GM12872 (cell line): ENCODE measurements at regions not wholly inside any gene's neighbourhood (a gene's known extent, or its start where the extent isn't known, plus 50 kb on each side); places are given as distances from the start of the nearest gene placed in this dataset.

Experiments
- CTCF ChIP-seq: IDR thresholded peaks from 3 replicates; pipeline ENCODE4 v1.5.1; 2011; ENCODE audit warnings: low read depth, mild to moderate bottlenecking, low read length, moderate library complexity; ENCODE audit not compliant: insufficient read depth

GRCh38 chrX:39516427-39516841 is 581.3 kb downstream of the BCOR start:
- no peak for TF ChIP-seq CTCF

GRCh38 chrX:39518476-39519029 is 579.2 kb downstream of the BCOR start:
- TF ChIP-seq CTCF = no peak

GRCh38 chrX:39519030-39519488 is 578.7 kb downstream of the BCOR start:
- no peak for TF ChIP-seq CTCF

- TF ChIP-seq CTCF = no peak
Observed at GRCh38 chrX:39519566-39520301, 578.0 kb downstream of the BCOR start.

GRCh38 chrX:39525758-39526157 is 572.0 kb downstream of the BCOR start:
- no peak for TF ChIP-seq CTCF

GRCh38 chrX:39527025-39527424 is 570.7 kb downstream of the BCOR start:
- no peak for TF ChIP-seq CTCF

- no peak for TF ChIP-seq CTCF
Observed at GRCh38 chrX:39528161-39528916, 569.4 kb downstream of the BCOR start.
